ENCODE measurements at regions not wholly inside any gene's neighbourhood (a gene's known extent, or its start where the extent isn't known, plus 50 kb on each side); places are given as distances from the start of the nearest gene placed in this dataset.

- no peak for TF ChIP-seq CTCF (conservative IDR thresholded peaks at IDR 0.05; ENCODE audit: low read depth, low read length)
- no peaks in the 10 kb centered on the region for H3K27me3 ChIP-seq (ENCODE audit: insufficient read depth, low read depth)
- H3K4me1 ChIP-seq (ENCODE audit: low read depth, poor library complexity, severe bottlenecking), result no peaks in the 10 kb centered on the region
- no peak overlapping the region for H3K27ac ChIP-seq
- no peak overlapping the region for H3K9ac ChIP-seq
- H3K4me3 ChIP-seq (IDR thresholded peaks at IDR 0.05; ENCODE audit: insufficient read depth, low read depth, low read length), result no peak overlapping the region
- H3K79me2 ChIP-seq (ENCODE audit: insufficient read depth, low read depth), result no peaks in the 10 kb centered on the region
- no peaks in the 10 kb centered on the region for H4K20me1 ChIP-seq (ENCODE audit: insufficient read depth)
- H2AFZ ChIP-seq (ENCODE audit: low read depth), result no peak overlapping the region
- H3K36me3 ChIP-seq (ENCODE audit: insufficient read depth), result no peaks in the 10 kb centered on the region
- no peak overlapping the region for H3K4me2 ChIP-seq
Measured at GRCh38 chr15:97425596-97425995, 534.9 kb upstream of the ARRDC4 start.

- no peaks in the 10 kb centered on the region for H3K36me3 ChIP-seq (ENCODE audit: insufficient read depth)
- H4K20me1 ChIP-seq (ENCODE audit: insufficient read depth), result no peaks in the 10 kb centered on the region
- H3K79me2 ChIP-seq (ENCODE audit: insufficient read depth, low read depth), result no peaks in the 10 kb centered on the region
- no peak overlapping the region for H2AFZ ChIP-seq (ENCODE audit: low read depth)
- H3K9ac ChIP-seq, result no peak overlapping the region
- no peaks in the 10 kb centered on the region for H3K4me1 ChIP-seq (ENCODE audit: low read depth, poor library complexity, severe bottlenecking)
- no peak for TF ChIP-seq CTCF (conservative IDR thresholded peaks at IDR 0.05; ENCODE audit: low read depth, low read length)
- H3K4me2 ChIP-seq, result no peak overlapping the region
- no peak overlapping the region for H3K4me3 ChIP-seq (IDR thresholded peaks at IDR 0.05; ENCODE audit: insufficient read depth, low read depth, low read length)
- H3K27me3 ChIP-seq (ENCODE audit: insufficient read depth, low read depth), result no peaks in the 10 kb centered on the region
- no peak overlapping the region for H3K27ac ChIP-seq
Measured at GRCh38 chr15:97443101-97443500, 517.4 kb upstream of the ARRDC4 start.

- TF ChIP-seq CTCF (conservative IDR thresholded peaks at IDR 0.05; ENCODE audit: low read depth, low read length), result no peak
- H4K20me1 ChIP-seq (ENCODE audit: insufficient read depth), result no peaks in the 10 kb centered on the region
Measured at GRCh38 chr15:97446138-97446537, 514.4 kb upstream of the ARRDC4 start.

GRCh38 chr15:97456521-97457202 is 503.8 kb upstream of the ARRDC4 start:
- H3K4me2 ChIP-seq, result no peak overlapping the region
- H3K27ac ChIP-seq, result no peak overlapping the region
- no peaks in the 10 kb centered on the region for H3K79me2 ChIP-seq (ENCODE audit: insufficient read depth, low read depth)
- H3K9ac ChIP-seq, result no peak overlapping the region
- no peak overlapping the region for H3K4me3 ChIP-seq (IDR thresholded peaks at IDR 0.05; ENCODE audit: insufficient read depth, low read depth, low read length)
- H2AFZ ChIP-seq (ENCODE audit: low read depth), result no peak overlapping the region
- TF ChIP-seq CTCF (conservative IDR thresholded peaks at IDR 0.05; ENCODE audit: low read depth, low read length), result no peak
- H4K20me1 ChIP-seq (ENCODE audit: insufficient read depth), result no peaks in the 10 kb centered on the region
- no peaks in the 10 kb centered on the region for H3K36me3 ChIP-seq (ENCODE audit: insufficient read depth)
- no peaks in the 10 kb centered on the region for H3K27me3 ChIP-seq (ENCODE audit: insufficient read depth, low read depth)
- no peaks in the 10 kb centered on the region for H3K4me1 ChIP-seq (ENCODE audit: low read depth, poor library complexity, severe bottlenecking)

More at GRCh38 chr15:97446138-97446537, 514.4 kb upstream of the ARRDC4 start:
- Histone ChIP-seq H3K4me3 (IDR thresholded peaks at IDR 0.05; ENCODE audit: insufficient read depth, low read depth, low read length) (no peak overlapping the region), H3K27me3 (ENCODE audit: insufficient read depth, low read depth) (no peaks in the 10 kb centered on the region), H3K4me2 (no peak overlapping the region), H2AFZ (ENCODE audit: low read depth) (no peak overlapping the region), H3K4me1 (ENCODE audit: low read depth, poor library complexity, severe bottlenecking) (no peaks in the 10 kb centered on the region), H3K27ac (no peak overlapping the region), H3K9ac (no peak overlapping the region), H3K79me2 (ENCODE audit: insufficient read depth, low read depth) (no peaks in the 10 kb centered on the region), H3K36me3 (ENCODE audit: insufficient read depth) (no peaks in the 10 kb centered on the region)

All from KMS-11 (cell line).